T-helper 1 cell treated with Interleukin-12 subunit alpha and Interleukin-12 subunit beta and Interleukin-4 antibody, amounts not matched to agents 30 ng/mL and 1 ng/mL, for 36 hours (primary cell): ENCODE measurements at regions not wholly inside any gene's neighbourhood (a gene's known extent, or its start where the extent isn't known, plus 50 kb on each side); places are given as distances from the start of the nearest gene placed in this dataset.

Experiments
- intact Hi-C: fragments of 100-400 bp; cut with micrococcal nuclease; formaldehyde crosslinking; loops from one replicate; pipeline ENCODE4 v1.15.1; 2024

DNA sequence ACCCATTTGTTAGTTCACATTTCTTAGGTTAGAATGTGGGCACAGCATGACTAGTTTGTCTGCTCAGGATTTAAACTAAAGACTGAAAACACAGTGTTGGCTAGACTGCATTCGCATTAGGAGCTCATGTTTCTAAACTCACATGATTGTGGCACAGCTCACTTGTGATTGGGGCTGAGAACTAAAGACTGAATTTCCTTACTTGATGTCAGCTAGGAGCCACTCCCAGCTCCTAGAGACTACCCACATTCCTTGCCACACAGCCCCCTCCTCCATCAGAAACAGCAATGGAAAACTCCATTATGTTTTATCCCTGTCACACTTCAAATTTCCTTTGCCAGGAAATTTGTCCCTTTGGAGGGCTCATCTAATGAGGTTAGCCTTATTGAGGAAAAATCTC is 170.2 kb upstream of the NUDT6 start:
- intact Hi-C loops, result no loop called here

- intact Hi-C loops, result no loop called here
These were observed 170.8 kb upstream of the NUDT6 start for GRCh38 chr4:123093236-123093635.

DNA sequence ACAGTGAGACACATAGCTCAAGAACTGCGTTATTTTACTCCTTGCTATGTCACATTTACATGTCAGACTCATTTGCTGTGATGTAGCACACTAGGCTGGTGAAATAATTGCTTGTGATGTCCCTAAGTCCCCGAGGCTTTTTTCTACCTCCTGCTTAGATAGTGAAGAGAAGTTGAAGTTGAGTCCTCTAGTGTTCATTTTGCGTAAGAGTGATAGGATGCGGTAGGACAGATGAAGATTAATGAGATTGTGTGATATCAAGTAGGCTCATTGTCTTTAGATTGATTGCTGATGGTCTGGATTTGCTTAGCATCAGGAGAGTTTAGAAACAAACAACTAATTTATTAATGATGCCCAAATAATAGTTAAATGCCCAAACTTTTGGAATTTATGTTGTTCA is 173.6 kb upstream of the NUDT6 start:
- intact Hi-C loops, result loop anchor here (5.0 kb wide), 1 partner anchor 339 kb away; no protein-coding TSS in a partner anchor

GRCh38 chr4:123102897-123103471 is 180.6 kb upstream of the NUDT6 start:
- intact Hi-C loops, result loop anchor here (1.0 to 2.0 kb wide), 7 partner anchors 288 to 1219 kb away; no protein-coding TSS in a partner anchor

DNA sequence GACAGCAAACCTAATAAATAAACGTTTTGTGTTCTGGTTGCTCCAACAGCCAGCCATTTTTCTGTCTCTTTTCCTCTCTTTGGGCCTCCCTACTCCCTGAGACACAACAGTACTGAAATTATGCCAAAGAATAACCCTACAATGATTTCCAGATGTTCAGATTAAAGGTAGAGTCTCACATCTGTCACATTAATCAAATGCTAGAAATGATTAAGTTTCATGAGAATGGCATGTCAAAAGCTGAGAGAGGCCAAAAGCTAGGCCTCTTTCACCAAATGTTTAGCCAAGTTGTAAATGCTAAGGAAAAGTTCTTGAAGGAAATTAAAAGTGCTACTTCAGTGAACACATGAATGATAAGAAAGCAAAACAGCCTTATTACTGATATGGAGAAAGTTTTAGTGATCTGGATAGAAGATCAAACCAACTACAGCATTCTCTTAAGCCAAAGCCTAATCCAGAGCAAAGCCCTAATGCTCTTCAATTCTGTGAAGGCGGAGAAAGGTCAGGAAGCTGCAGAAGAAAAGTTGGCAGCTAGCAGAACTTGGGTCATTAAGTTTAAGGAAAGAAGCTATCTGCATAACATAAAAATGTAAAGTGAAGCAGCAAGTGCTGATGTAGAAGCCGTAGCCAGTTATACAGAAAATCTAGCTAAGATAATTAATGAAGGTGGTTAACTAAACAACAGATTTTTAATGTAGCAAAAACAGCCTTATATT is 182.1 kb upstream of the NUDT6 start:
- intact Hi-C loops, result no loop called here

GRCh38 chr4:123105026-123105420 is 182.6 kb upstream of the NUDT6 start:
- intact Hi-C loops, result no loop called here

DNA sequence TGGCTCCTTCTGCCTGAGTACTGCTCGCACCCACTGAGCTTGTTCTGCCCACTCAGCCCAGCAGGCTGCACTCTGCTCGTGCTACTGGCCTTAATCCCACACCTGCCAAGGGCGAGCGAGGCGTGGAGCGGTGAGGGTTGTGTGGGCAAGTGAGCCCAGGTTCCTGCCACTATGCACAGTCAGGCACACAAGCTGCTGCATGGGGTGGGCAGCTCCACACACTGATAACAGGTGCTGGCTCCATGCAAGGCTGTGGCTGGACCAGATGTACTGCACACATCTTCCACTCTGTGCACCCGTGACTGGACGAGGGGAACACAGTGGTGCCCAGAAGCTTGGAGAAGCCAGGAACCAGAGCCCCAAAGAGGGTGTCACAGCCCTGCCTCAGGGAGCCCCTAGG is 184.3 kb upstream of the NUDT6 start:
- intact Hi-C loops, result no loop called here

DNA sequence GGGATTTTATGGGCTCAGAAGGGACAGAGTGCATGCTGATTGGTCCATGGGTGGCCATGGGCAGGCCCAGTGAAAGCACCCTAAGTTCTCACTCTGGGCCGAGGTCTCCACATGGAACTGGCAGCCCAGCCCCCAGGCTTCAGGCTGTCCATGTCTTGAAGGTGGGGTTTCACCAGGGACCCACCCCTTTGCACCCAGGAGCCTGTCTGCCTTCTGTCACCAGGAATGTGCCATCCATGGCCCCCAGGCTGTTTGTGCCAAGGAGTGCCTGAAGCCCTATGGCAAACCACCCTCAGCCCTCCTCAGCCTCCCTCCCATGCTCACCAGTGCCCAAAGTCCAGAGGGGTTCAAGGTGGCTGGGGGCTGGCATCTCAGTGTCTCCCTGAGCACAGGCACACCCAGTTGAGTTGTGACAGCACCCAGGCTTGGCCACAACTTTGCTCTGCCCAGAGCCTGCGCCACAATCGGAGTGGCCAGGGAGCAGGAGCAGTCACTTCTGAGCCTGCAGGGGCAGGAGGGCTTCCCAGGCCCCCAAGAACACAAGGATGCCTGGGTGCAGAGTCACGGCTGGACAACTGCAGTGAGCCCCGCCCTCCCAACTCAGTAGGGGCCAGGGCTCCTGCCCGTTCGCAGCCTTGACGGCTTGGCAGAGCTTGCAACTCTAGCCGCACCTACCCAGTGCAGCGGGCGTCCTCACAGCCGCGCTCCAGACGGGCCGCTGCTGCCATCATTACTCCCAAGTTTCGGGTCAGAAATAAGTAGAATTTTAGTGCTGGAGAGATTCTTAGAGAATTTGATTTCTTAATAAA is 185.3 kb upstream of the NUDT6 start:
- intact Hi-C loops, result no loop called here

DNA sequence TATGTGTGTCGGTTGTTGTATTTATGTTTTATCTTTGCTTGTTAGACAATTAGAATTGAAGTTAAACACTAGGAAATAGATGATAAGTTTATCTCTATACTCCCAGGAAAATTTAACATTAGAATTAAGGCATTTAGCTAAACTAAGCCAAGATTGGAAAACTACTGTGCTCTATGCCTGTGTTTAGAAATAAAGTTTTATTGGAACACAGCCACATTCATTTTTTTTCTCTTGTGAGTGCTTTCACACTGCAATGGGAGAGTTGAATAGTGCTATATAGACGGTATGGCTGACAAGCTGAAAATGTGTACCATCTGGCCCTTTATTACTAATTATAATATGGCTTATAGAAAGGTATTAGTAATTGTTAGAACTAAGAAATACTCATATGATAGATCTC is 186.7 kb upstream of the NUDT6 start:
- intact Hi-C loops, result no loop called here

- intact Hi-C loops, result no loop called here
These were observed 187.8 kb upstream of the NUDT6 start for GRCh38 chr4:123110147-123110546.

- intact Hi-C loops, result no loop called here
These were observed 188.3 kb upstream of the NUDT6 start for GRCh38 chr4:123110685-123111084.

GRCh38 chr4:123113155-123113554 is 190.8 kb upstream of the NUDT6 start:
- intact Hi-C loops, result no loop called here

DNA sequence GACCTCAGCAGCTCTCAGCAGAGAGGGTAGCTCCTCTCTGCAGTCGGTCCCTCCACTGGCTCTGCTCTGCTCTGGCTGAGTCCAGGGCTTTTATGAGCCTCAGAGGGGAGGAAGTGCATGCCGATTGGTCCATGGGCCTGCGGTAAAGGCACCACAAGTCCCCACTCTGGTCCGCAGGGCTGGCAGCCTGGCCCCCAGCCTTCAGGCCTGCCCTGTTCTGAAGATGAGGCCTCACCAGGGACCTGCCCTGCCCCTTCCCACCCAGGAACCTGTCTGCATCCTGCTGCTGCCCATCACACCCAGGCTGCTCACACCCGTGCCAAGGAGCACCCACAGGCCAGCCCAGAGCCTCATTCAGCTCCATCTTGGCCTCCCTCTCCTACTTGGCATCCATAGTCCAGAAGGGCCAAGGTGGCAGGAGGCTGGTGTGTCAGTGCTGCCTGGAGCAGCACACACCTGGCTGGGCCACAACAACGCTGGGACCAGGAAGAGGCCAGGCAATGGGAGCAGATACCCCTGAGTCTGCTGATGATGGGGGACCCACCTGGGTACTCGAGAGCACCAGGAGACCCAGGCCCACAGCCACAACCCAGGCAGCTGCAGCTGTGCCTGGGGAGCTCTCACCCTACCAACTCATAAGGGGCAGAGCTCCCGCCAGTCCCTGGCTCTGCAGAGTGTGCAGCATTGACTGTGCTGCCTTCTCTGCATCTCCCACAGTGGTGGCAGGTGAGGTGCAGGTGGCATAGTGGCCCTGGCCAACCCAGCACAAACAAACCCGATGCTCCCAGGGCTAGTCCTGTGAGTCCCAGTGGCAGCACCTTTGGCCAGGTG is 191.9 kb upstream of the NUDT6 start:
- intact Hi-C loops, result no loop called here

- intact Hi-C loops, result no loop called here
These were observed 192.7 kb upstream of the NUDT6 start for GRCh38 chr4:123114915-123115756.

GRCh38 chr4:123116412-123116811 is 194.0 kb upstream of the NUDT6 start:
- intact Hi-C loops, result no loop called here

GRCh38 chr4:123120473-123120872 is 198.1 kb upstream of the NUDT6 start:
- intact Hi-C loops, result no loop called here

DNA sequence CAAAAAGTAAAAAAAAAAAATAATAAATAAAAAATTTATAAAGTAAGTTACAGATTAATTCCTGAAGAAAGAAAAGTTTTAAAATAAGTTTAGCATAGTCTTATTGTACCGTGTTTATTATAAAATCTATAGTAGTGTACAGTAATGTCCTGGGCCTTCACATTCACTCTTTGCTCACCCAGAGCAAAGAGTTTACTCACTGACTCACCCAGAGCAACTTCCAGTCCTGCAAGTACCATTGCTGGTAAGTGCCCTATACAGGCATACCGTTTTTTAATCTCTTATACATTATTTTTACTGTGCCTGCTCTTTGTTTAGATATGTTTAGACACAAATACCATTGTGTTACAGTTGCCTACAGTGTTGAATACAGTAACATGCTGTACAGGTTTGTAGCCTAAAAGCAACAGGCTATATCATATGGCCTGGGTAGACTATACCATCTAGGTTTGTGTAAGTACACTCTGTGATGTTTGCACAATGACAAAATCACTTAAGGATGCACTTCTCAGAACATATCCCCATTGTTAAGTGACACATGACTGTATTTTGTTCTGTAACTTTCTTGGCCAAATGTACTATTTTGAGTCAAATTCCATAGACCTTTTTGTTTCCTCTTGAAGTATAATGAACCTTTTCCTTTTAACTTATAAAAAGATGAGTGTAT is 199.0 kb upstream of the NUDT6 start:
- intact Hi-C loops, result no loop called here

GRCh38 chr4:123125477-123125876 is 203.1 kb upstream of the NUDT6 start:
- intact Hi-C loops, result no loop called here

GRCh38 chr4:123127218-123127617 is 204.8 kb upstream of the NUDT6 start:
- intact Hi-C loops, result no loop called here

DNA sequence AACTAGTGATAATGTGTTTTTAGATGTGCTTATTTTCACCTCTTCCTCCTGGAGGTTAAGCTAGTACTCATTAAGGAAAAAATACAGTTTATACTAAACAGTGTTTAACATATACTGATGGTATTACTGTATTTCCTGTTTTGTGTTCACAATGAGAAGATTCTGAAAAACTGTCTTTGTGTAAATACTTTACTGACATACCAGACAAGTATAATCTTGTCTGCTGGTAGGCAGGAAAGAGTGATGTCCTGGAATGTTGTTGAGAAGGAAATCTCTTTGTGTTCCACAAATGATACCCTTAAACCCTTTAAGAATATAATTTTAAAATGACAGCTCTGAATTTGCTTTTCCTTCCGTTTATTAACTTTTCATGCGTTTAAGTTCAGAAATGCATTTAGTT is 205.5 kb upstream of the NUDT6 start:
- intact Hi-C loops, result no loop called here
